ENCODE measurements at regions not wholly inside any gene's neighbourhood (a gene's known extent, or its start where the extent isn't known, plus 50 kb on each side); places are given as distances from the start of the nearest gene placed in this dataset.
"Not testable (repeated sequence)": the region's sequence is repeated elsewhere in the genome, so short reads cannot be mapped to it uniquely, and the experiment has no call there.

- DNase-seq, result no peak
- in situ Hi-C loops (cut with HindIII; ENCODE audit: low pct_ligation_motif_present, low pct_unique_long_range_greater_than_20kb, low sequenced_read_pairs), result no loop called here
Observed at GRCh38 chr6:9131201-9131600, 695.9 kb upstream of the SLC35B3 start.

- no peak for DNase-seq
- in situ Hi-C loops (cut with HindIII; ENCODE audit: low pct_ligation_motif_present, low pct_unique_long_range_greater_than_20kb, low sequenced_read_pairs), result no loop called here
Observed at GRCh38 chr6:9128970-9129369, 693.6 kb upstream of the SLC35B3 start.

- DNase-seq, result peak; percentile 27
- in situ Hi-C loops (cut with HindIII; ENCODE audit: low pct_ligation_motif_present, low pct_unique_long_range_greater_than_20kb, low sequenced_read_pairs), result no loop called here
Observed at GRCh38 chr6:9126878-9127560, 691.7 kb upstream of the SLC35B3 start.

GRCh38 chr6:9126034-9126433, 690.7 kb upstream of the SLC35B3 start:
- DNase-seq; in situ Hi-C loops (cut with HindIII; ENCODE audit: low pct_ligation_motif_present, low pct_unique_long_range_greater_than_20kb, low sequenced_read_pairs): not testable (repeated sequence)

- in situ Hi-C loops (cut with HindIII; ENCODE audit: low pct_ligation_motif_present, low pct_unique_long_range_greater_than_20kb, low sequenced_read_pairs), result no loop called here
- DNase-seq, result no peak
Observed at GRCh38 chr6:9121549-9121948, 686.2 kb upstream of the SLC35B3 start.

GRCh38 chr6:9116026-9116425, 680.7 kb upstream of the SLC35B3 start:
- in situ Hi-C loops (cut with HindIII; ENCODE audit: low pct_ligation_motif_present, low pct_unique_long_range_greater_than_20kb, low sequenced_read_pairs), result no loop called here

GRCh38 chr6:9112544-9112943, 677.2 kb upstream of the SLC35B3 start:
- no peak for DNase-seq
- in situ Hi-C loops (cut with HindIII; ENCODE audit: low pct_ligation_motif_present, low pct_unique_long_range_greater_than_20kb, low sequenced_read_pairs), result no loop called here

More at GRCh38 chr6:9116026-9116425, 680.7 kb upstream of the SLC35B3 start:
- no peak for DNase-seq

- DNase-seq, result no peak
- in situ Hi-C loops (cut with HindIII; ENCODE audit: low pct_ligation_motif_present, low pct_unique_long_range_greater_than_20kb, low sequenced_read_pairs), result no loop called here
Observed at GRCh38 chr6:9103876-9104521, 668.7 kb upstream of the SLC35B3 start.

- DNase-seq, result no peak
- in situ Hi-C loops (cut with HindIII; ENCODE audit: low pct_ligation_motif_present, low pct_unique_long_range_greater_than_20kb, low sequenced_read_pairs), result no loop called here
Observed at GRCh38 chr6:9101920-9102319, 666.6 kb upstream of the SLC35B3 start.

- in situ Hi-C loops (cut with HindIII; ENCODE audit: low pct_ligation_motif_present, low pct_unique_long_range_greater_than_20kb, low sequenced_read_pairs), result no loop called here
Observed at GRCh38 chr6:9100869-9101580, 665.7 kb upstream of the SLC35B3 start.

GRCh38 chr6:9095729-9096128, 660.4 kb upstream of the SLC35B3 start:
- in situ Hi-C loops (cut with HindIII; ENCODE audit: low pct_ligation_motif_present, low pct_unique_long_range_greater_than_20kb, low sequenced_read_pairs), result no loop called here

More at GRCh38 chr6:9100869-9101580, 665.7 kb upstream of the SLC35B3 start:
- no peak for DNase-seq

GRCh38 chr6:9095137-9095536, 659.8 kb upstream of the SLC35B3 start:
- in situ Hi-C loops (cut with HindIII; ENCODE audit: low pct_ligation_motif_present, low pct_unique_long_range_greater_than_20kb, low sequenced_read_pairs), result no loop called here

More at GRCh38 chr6:9095729-9096128, 660.4 kb upstream of the SLC35B3 start:
- DNase-seq, result no peak

GRCh38 chr6:9089724-9090123, 654.4 kb upstream of the SLC35B3 start:
- DNase-seq, result no peak
- in situ Hi-C loops (cut with HindIII; ENCODE audit: low pct_ligation_motif_present, low pct_unique_long_range_greater_than_20kb, low sequenced_read_pairs), result no loop called here

More at GRCh38 chr6:9095137-9095536, 659.8 kb upstream of the SLC35B3 start:
- no peak for DNase-seq

- DNase-seq, result no peak
Observed at GRCh38 chr6:9087470-9087869, 652.1 kb upstream of the SLC35B3 start.

GRCh38 chr6:9086331-9086730, 651.0 kb upstream of the SLC35B3 start:
- no peak for DNase-seq
- in situ Hi-C loops (cut with HindIII; ENCODE audit: low pct_ligation_motif_present, low pct_unique_long_range_greater_than_20kb, low sequenced_read_pairs), result no loop called here

More at GRCh38 chr6:9087470-9087869, 652.1 kb upstream of the SLC35B3 start:
- in situ Hi-C loops (cut with HindIII; ENCODE audit: low pct_ligation_motif_present, low pct_unique_long_range_greater_than_20kb, low sequenced_read_pairs), result no loop called here

GRCh38 chr6:9085709-9086070, 650.3 kb upstream of the SLC35B3 start:
- no peak for DNase-seq
- in situ Hi-C loops (cut with HindIII; ENCODE audit: low pct_ligation_motif_present, low pct_unique_long_range_greater_than_20kb, low sequenced_read_pairs), result no loop called here

GRCh38 chr6:9085054-9085708, 649.8 kb upstream of the SLC35B3 start:
- in situ Hi-C loops (cut with HindIII; ENCODE audit: low pct_ligation_motif_present, low pct_unique_long_range_greater_than_20kb, low sequenced_read_pairs), result no loop called here
- no peak for DNase-seq

- DNase-seq, result no peak
- in situ Hi-C loops (cut with HindIII; ENCODE audit: low pct_ligation_motif_present, low pct_unique_long_range_greater_than_20kb, low sequenced_read_pairs), result no loop called here
Observed at GRCh38 chr6:9083108-9083507, 647.8 kb upstream of the SLC35B3 start.

GRCh38 chr6:9066726-9067125, 631.4 kb upstream of the SLC35B3 start:
- DNase-seq, result no peak

More at GRCh38 chr6:9066726-9067125, 631.4 kb upstream of the SLC35B3 start:
- in situ Hi-C loops (cut with HindIII; ENCODE audit: low pct_ligation_motif_present, low pct_unique_long_range_greater_than_20kb, low sequenced_read_pairs), result no loop called here
